ENCODE measurements at regions not wholly inside any gene's neighbourhood (a gene's known extent, or its start where the extent isn't known, plus 50 kb on each side); places are given as distances from the start of the nearest gene placed in this dataset.

- H3K4me3 Mint-ChIP-seq, result no peak overlapping the region
- H3K27me3 Mint-ChIP-seq, result peaks cover 8% of the 10 kb centered on the region
- peaks cover 7% of the 10 kb centered on the region for H3K36me3 Mint-ChIP-seq
- peaks cover 0 to 3% (median 0%) of the 10 kb centered on the region in 3 donors for H3K4me1 Mint-ChIP-seq
- no peak overlapping the region for H3K27ac Mint-ChIP-seq
- H3K9me3 Mint-ChIP-seq, result peaks cover 0 to 18% (median 12%) of the 10 kb centered on the region in 3 donors
Observed at GRCh38 chr21:35428489-35428888, 379.4 kb upstream of the RUNX1 start.

GRCh38 chr21:35428001-35428320 lies 378.9 kb upstream of the RUNX1 start:
- H3K27ac Mint-ChIP-seq, result no peak overlapping the region
- peaks cover 7% of the 10 kb centered on the region for H3K36me3 Mint-ChIP-seq
- peaks cover 0 to 3% (median 0%) of the 10 kb centered on the region in 3 donors for H3K4me1 Mint-ChIP-seq
- peaks cover 0 to 14% (median 9%) of the 10 kb centered on the region in 3 donors for H3K9me3 Mint-ChIP-seq
- H3K27me3 Mint-ChIP-seq, result peaks cover 8% of the 10 kb centered on the region
- no peak overlapping the region for H3K4me3 Mint-ChIP-seq

GRCh38 chr21:35427320-35428000 lies 378.4 kb upstream of the RUNX1 start:
- H3K4me3 Mint-ChIP-seq, result no peak overlapping the region
- peaks cover 0 to 3% (median 0%) of the 10 kb centered on the region in 3 donors for H3K4me1 Mint-ChIP-seq
- H3K27ac Mint-ChIP-seq, result no peak overlapping the region
- peaks cover 0 to 10% (median 9%) of the 10 kb centered on the region in 3 donors for H3K9me3 Mint-ChIP-seq
- peaks cover 7% of the 10 kb centered on the region for H3K36me3 Mint-ChIP-seq
- H3K27me3 Mint-ChIP-seq, result peaks cover 8% of the 10 kb centered on the region

GRCh38 chr21:35426897-35427296 lies 377.8 kb upstream of the RUNX1 start:
- no peak overlapping the region for H3K4me3 Mint-ChIP-seq

GRCh38 chr21:35426469-35426868 lies 377.4 kb upstream of the RUNX1 start:
- Mint-ChIP-seq H3K27me3 (peaks cover 8% of the 10 kb centered on the region), H3K36me3 (peaks cover 7% of the 10 kb centered on the region), H3K9me3 (peaks cover 3 to 13% (median 4%) of the 10 kb centered on the region in 3 donors), H3K4me3 (no peak overlapping the region), H3K4me1 (peaks cover 0 to 3% (median 0%) of the 10 kb centered on the region in 3 donors), H3K27ac (no peak overlapping the region)

More at GRCh38 chr21:35426897-35427296, 377.8 kb upstream of the RUNX1 start:
- Mint-ChIP-seq H3K27me3 (peaks cover 8% of the 10 kb centered on the region), H3K9me3 (peaks cover 2 to 13% (median 8%) of the 10 kb centered on the region in 3 donors), H3K27ac (no peak overlapping the region), H3K4me1 (peaks cover 0 to 3% (median 0%) of the 10 kb centered on the region in 3 donors), H3K36me3 (peaks cover 8% of the 10 kb centered on the region)

- Mint-ChIP-seq H3K27me3 (peaks cover 5% of the 10 kb centered on the region), H3K9me3 (peaks cover 0 to 18% (median 3%) of the 10 kb centered on the region in 3 donors), H3K4me1 (peaks cover 0 to 2% (median 0%) of the 10 kb centered on the region in 3 donors), H3K27ac (no peak overlapping the region), H3K36me3 (peaks cover 2% of the 10 kb centered on the region), H3K4me3 (no peak overlapping the region)
Observed at GRCh38 chr21:35424122-35424521, 375.0 kb upstream of the RUNX1 start.

GRCh38 chr21:35423709-35424108 lies 374.6 kb upstream of the RUNX1 start:
- H3K9me3 Mint-ChIP-seq, result peaks cover 0 to 18% (median 3%) of the 10 kb centered on the region in 3 donors
- no peak overlapping the region for H3K4me3 Mint-ChIP-seq
- H3K27me3 Mint-ChIP-seq, result peaks cover 3% of the 10 kb centered on the region
- H3K27ac Mint-ChIP-seq, result no peak overlapping the region
- peaks cover 2% of the 10 kb centered on the region for H3K36me3 Mint-ChIP-seq
- H3K4me1 Mint-ChIP-seq, result peaks cover 0 to 2% (median 0%) of the 10 kb centered on the region in 3 donors

GRCh38 chr21:35422011-35422410 lies 372.9 kb upstream of the RUNX1 start:
- peaks cover 0 to 2% (median 0%) of the 10 kb centered on the region in 3 donors for H3K4me1 Mint-ChIP-seq
- no peak overlapping the region for H3K4me3 Mint-ChIP-seq
- peaks cover 3% of the 10 kb centered on the region for H3K27me3 Mint-ChIP-seq
- H3K9me3 Mint-ChIP-seq, result peaks cover 0 to 18% (median 5%) of the 10 kb centered on the region in 3 donors
- H3K36me3 Mint-ChIP-seq, result peaks cover 3% of the 10 kb centered on the region
- H3K27ac Mint-ChIP-seq, result no peak overlapping the region

- Mint-ChIP-seq H3K9me3 (peaks cover 0 to 18% (median 5%) of the 10 kb centered on the region in 3 donors), H3K27me3 (peaks cover 3% of the 10 kb centered on the region), H3K4me3 (no peak overlapping the region), H3K36me3 (peaks cover 3% of the 10 kb centered on the region), H3K27ac (no peak overlapping the region), H3K4me1 (peaks cover 0 to 2% (median 0%) of the 10 kb centered on the region in 3 donors)
Observed at GRCh38 chr21:35421221-35421620, 372.1 kb upstream of the RUNX1 start.

- H3K9me3 Mint-ChIP-seq, result peaks cover 0 to 18% (median 5%) of the 10 kb centered on the region in 3 donors
- H3K27ac Mint-ChIP-seq, result no peak overlapping the region
- peaks cover 3% of the 10 kb centered on the region for H3K36me3 Mint-ChIP-seq
- H3K4me1 Mint-ChIP-seq, result peaks cover 0 to 2% (median 0%) of the 10 kb centered on the region in 3 donors
- H3K4me3 Mint-ChIP-seq, result no peak overlapping the region
- H3K27me3 Mint-ChIP-seq, result peaks cover 3% of the 10 kb centered on the region
Observed at GRCh38 chr21:35420656-35421055, 371.6 kb upstream of the RUNX1 start.

- H3K4me1 Mint-ChIP-seq, result peaks cover 0 to 2% (median 0%) of the 10 kb centered on the region in 3 donors
- no peak overlapping the region for H3K27ac Mint-ChIP-seq
- peaks cover 0 to 18% (median 5%) of the 10 kb centered on the region in 3 donors for H3K9me3 Mint-ChIP-seq
- peaks cover 13% of the 10 kb centered on the region for H3K27me3 Mint-ChIP-seq
- H3K36me3 Mint-ChIP-seq, result peaks cover 3% of the 10 kb centered on the region
- no peak overlapping the region for H3K4me3 Mint-ChIP-seq
Observed at GRCh38 chr21:35417762-35418161, 368.7 kb upstream of the RUNX1 start.

GRCh38 chr21:35416866-35417489 lies 367.9 kb upstream of the RUNX1 start:
- Mint-ChIP-seq H3K27ac (no peak overlapping the region), H3K27me3 (peaks cover 15% of the 10 kb centered on the region), H3K4me1 (peaks cover 0 to 2% (median 0%) of the 10 kb centered on the region in 3 donors), H3K36me3 (peaks cover 3% of the 10 kb centered on the region), H3K4me3 (no peak overlapping the region), H3K9me3 (peaks cover 0 to 12% (median 5%) of the 10 kb centered on the region in 3 donors)

- peaks cover 17% of the 10 kb centered on the region for H3K27me3 Mint-ChIP-seq
- peaks cover 2% of the 10 kb centered on the region for H3K36me3 Mint-ChIP-seq
- no peak overlapping the region for H3K4me3 Mint-ChIP-seq
- H3K27ac Mint-ChIP-seq, result no peak overlapping the region
- H3K4me1 Mint-ChIP-seq, result peaks cover 0 to 2% (median 0%) of the 10 kb centered on the region in 3 donors
- peaks cover 0 to 2% (median 0%) of the 10 kb centered on the region in 3 donors for H3K9me3 Mint-ChIP-seq
Observed at GRCh38 chr21:35414507-35415139, 365.5 kb upstream of the RUNX1 start.

GRCh38 chr21:35414056-35414455 lies 365.0 kb upstream of the RUNX1 start:
- H3K9me3 Mint-ChIP-seq, result peaks cover 0 to 2% (median 0%) of the 10 kb centered on the region in 3 donors
- H3K27ac Mint-ChIP-seq, result no peak overlapping the region
- no peak overlapping the region for H3K4me3 Mint-ChIP-seq
- peaks cover 17% of the 10 kb centered on the region for H3K27me3 Mint-ChIP-seq
- peaks cover 0 to 2% (median 0%) of the 10 kb centered on the region in 3 donors for H3K4me1 Mint-ChIP-seq
- H3K36me3 Mint-ChIP-seq, result peaks cover 2% of the 10 kb centered on the region

GRCh38 chr21:35412231-35412630 lies 363.1 kb upstream of the RUNX1 start:
- H3K4me1 Mint-ChIP-seq, result peaks cover 0 to 4% (median 0%) of the 10 kb centered on the region in 3 donors
- peaks cover 19% of the 10 kb centered on the region for H3K27me3 Mint-ChIP-seq
- H3K27ac Mint-ChIP-seq, result no peak overlapping the region

More at GRCh38 chr21:35412231-35412630, 363.1 kb upstream of the RUNX1 start:
- no peaks in the 10 kb centered on the region for H3K9me3 Mint-ChIP-seq
- no peak overlapping the region for H3K4me3 Mint-ChIP-seq
- no peaks in the 10 kb centered on the region for H3K36me3 Mint-ChIP-seq

All from IgD-negative memory B cell (primary cell).